A673 (cell line): ENCODE measurements at regions not wholly inside any gene's neighbourhood (a gene's known extent, or its start where the extent isn't known, plus 50 kb on each side); places are given as distances from the start of the nearest gene placed in this dataset.

Experiments used
- BruUV-seq: library from RNA; stranded (reverse); fragments of 400-500 nt; replicated peaks from 2 replicates; lab custom pipeline; 2021; lab: Mats Ljungman, UMichigan
- CTCF ChIA-PET: fragments of 300-600 bp; sonication (Branson Sonifier 250); formaldehyde crosslinking; loops from one replicate; lab custom pipeline; 2022; ENCODE audit warnings: antibody characterized with exemption; lab: Charles Lee
- POLR2A ChIA-PET: fragments of 300-600 bp; sonication (Branson Sonifier 250); formaldehyde crosslinking; loops from one replicate; lab custom pipeline; 2022; ENCODE audit warnings: antibody characterized with exemption; ENCODE audit not compliant: low non-redundant PET; lab: Charles Lee
- DNase-seq: peaks from one replicate; pipeline ENCODE4 v3.0.0-alpha.2; 2015; ENCODE audit warnings: low spot score
- H3K27ac ChIP-seq: fragments of 200-600 bp; sonication (generic); 2 replicates; pipeline ENCODE4 v1.5.1; 2016; ENCODE audit warnings: mixed run types, low read depth, mild to moderate bottlenecking, mixed read lengths, antibody characterized with exemption, low read length; ENCODE audit not compliant: poor library complexity, severe bottlenecking
- H3K27me3 ChIP-seq: fragments of 200-600 bp; sonication (generic); replicated peaks from 2 replicates; pipeline ENCODE4 v1.6.1; 2017; ENCODE audit warnings: mixed run types, low read depth, mild to moderate bottlenecking, mixed read lengths, antibody characterized with exemption, low read length; ENCODE audit not compliant: insufficient read depth, poor library complexity
- H3K36me3 ChIP-seq: fragments of 200-600 bp; sonication (generic); 2 replicates; pipeline ENCODE4 v1.6.1; 2016; ENCODE audit warnings: mixed run types, mild to moderate bottlenecking, mixed read lengths, antibody characterized with exemption, low read length; ENCODE audit not compliant: insufficient read depth, poor library complexity, severe bottlenecking
- H3K4me1 ChIP-seq: fragments of 200-600 bp; sonication (generic); 2 replicates; pipeline ENCODE4 v1.6.1; 2017; ENCODE audit warnings: mixed run types, mild to moderate bottlenecking, mixed read lengths, antibody characterized with exemption, low read length; ENCODE audit not compliant: insufficient read depth, poor library complexity, severe bottlenecking
- H3K4me3 ChIP-seq: fragments of 200-600 bp; sonication (generic); 2 replicates; pipeline ENCODE4 v1.5.1; 2016; ENCODE audit warnings: low read depth, mixed run types, mild to moderate bottlenecking, mixed read lengths, low read length; ENCODE audit not compliant: poor library complexity, severe bottlenecking
- H3K9me3 ChIP-seq: fragments of 200-600 bp; sonication (generic); 2 replicates; pipeline ENCODE4 v1.6.1; 2016; ENCODE audit warnings: mixed run types, low read depth, mild to moderate bottlenecking, mixed read lengths, antibody characterized with exemption, low read length; ENCODE audit not compliant: poor library complexity, severe bottlenecking
- CTCF ChIP-seq: fragments of 300-800, 200-600 bp; sonication (generic); conservative IDR thresholded peaks from 2 replicates; pipeline ENCODE4 v1.5.1; 2017; ENCODE audit warnings: low read depth, mild to moderate bottlenecking, antibody characterized with exemption, low read length, moderate library complexity, mixed read lengths
- EZH2 ChIP-seq: fragments of 200-600 bp; sonication (generic); IDR thresholded peaks from 2 replicates; pipeline ENCODE4 v1.6.1; 2017; ENCODE audit warnings: borderline replicate concordance, low read depth, mild to moderate bottlenecking, mixed read lengths, antibody characterized with exemption, low read length; ENCODE audit not compliant: poor library complexity, severe bottlenecking
- intact Hi-C: fragments of 100-400 bp; cut with micrococcal nuclease; formaldehyde crosslinking; loops from one replicate; pipeline ENCODE4 v1.10.0; 2022; ENCODE audit not compliant: unreplicated experiment

GRCh38 chr6:74768120-74768519, 437.7 kb downstream of the COL12A1 start:
- ChIA-PET POLR2A (no interaction called here), CTCF (no interaction called here)
- Histone ChIP-seq H3K4me3 (no peak overlapping the region), H3K27me3 (no peaks in the 10 kb centered on the region), H3K27ac (no peak overlapping the region), H3K4me1 (no peaks in the 10 kb centered on the region), H3K36me3 (no peaks in the 10 kb centered on the region), H3K9me3 (no peaks in the 10 kb centered on the region)
- TF ChIP-seq EZH2: no peak
- TF ChIP-seq CTCF: no peak
- DNase-seq: no peak
- intact Hi-C loops: no loop called here
- BruUV-seq: no TSS peak

GRCh38 chr6:74765486-74765885, 440.4 kb downstream of the COL12A1 start:
- Histone ChIP-seq H3K4me1 (no peaks in the 10 kb centered on the region), H3K27me3 (no peaks in the 10 kb centered on the region), H3K9me3 (no peaks in the 10 kb centered on the region), H3K4me3 (no peak overlapping the region), H3K27ac (no peak overlapping the region), H3K36me3 (no peaks in the 10 kb centered on the region)
- ChIA-PET POLR2A (no interaction called here), CTCF (no interaction called here)
- no peak for DNase-seq
- no TSS peak for BruUV-seq
- intact Hi-C loops: no loop called here
- TF ChIP-seq CTCF (no peak), EZH2 (no peak)

- Histone ChIP-seq H3K27me3 (no peaks in the 10 kb centered on the region), H3K4me3 (no peak overlapping the region), H3K9me3 (no peaks in the 10 kb centered on the region), H3K27ac (no peak overlapping the region), H3K4me1 (no peaks in the 10 kb centered on the region), H3K36me3 (no peaks in the 10 kb centered on the region)
- ChIA-PET CTCF (no interaction called here), POLR2A (no interaction called here)
- intact Hi-C loops: no loop called here
- BruUV-seq: no TSS peak
- DNase-seq: no peak
- no peak for TF ChIP-seq CTCF
- no peak for TF ChIP-seq EZH2
These were observed 441.4 kb downstream of the COL12A1 start for GRCh38 chr6:74764486-74764885.
